ENCODE measurements at regions not wholly inside any gene's neighbourhood (a gene's known extent, or its start where the extent isn't known, plus 50 kb on each side); places are given as distances from the start of the nearest gene placed in this dataset.
"Not testable (repeated sequence)": the region's sequence is repeated elsewhere in the genome, so short reads cannot be mapped to it uniquely, and the experiment has no call there.

DNA sequence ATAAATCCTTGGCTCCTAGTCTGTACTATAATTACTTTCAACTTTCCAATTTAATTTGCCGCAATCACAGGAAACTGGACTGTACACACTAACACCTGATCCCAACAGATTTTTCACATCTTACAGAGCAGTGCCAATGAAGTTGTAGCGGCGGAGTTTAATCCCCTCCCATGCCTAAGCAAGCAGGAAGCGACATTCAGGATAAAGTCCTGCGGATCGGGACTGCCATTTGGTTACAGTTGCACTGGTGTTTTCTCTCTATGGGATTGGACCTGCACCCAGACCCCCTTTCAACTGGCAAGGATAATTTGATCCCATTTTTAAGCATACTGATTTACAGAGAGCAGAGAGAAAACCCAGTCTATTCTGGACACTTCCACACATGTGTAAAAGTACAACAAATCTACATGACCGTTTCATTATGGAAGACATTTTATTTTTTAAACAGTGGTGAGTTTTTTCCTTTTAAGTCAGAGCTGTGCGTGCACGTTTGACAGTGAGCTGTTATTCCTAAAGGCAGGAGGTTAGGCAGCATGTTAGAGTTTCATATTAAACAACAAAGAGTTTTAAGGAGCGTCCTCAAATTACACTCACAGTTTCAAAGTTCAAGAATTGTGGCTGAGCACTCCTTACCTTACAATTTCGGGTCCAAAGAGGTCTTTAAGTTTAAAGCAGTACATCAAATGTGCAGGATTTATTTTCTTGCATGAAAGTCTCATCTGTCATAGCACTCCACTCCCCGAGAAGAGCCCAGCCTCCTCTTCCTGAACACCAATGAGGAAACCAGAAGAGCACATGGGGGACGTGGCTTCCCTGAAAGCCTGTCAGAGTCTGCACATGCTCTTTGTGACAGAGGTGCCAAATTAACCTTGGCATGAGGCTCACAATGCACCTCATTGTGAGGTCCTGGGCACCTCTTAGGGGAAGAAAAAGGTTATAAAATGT, 141.6 kb upstream of the RFC3 start:
- DNase-seq: peak; percentile 28

DNA sequence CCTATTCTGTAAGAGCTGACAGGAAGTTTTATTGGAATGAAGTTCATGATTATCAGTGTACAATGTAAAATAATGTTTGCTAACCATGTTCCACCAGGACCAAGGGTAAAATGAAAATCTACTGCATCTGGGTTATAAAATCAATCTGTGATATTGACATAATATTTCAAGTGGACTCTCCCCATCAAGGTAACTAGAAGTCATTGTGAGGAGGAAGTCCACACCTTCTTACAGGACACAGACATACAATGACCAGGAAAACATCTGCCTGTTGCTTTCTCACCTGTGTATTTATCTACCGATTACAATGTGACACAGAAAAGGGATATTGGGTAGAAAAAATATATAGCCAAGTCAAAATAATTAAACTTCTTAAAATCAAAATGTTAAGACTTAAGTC, 140.7 kb upstream of the RFC3 start:
- DNase-seq: no peak

DNA sequence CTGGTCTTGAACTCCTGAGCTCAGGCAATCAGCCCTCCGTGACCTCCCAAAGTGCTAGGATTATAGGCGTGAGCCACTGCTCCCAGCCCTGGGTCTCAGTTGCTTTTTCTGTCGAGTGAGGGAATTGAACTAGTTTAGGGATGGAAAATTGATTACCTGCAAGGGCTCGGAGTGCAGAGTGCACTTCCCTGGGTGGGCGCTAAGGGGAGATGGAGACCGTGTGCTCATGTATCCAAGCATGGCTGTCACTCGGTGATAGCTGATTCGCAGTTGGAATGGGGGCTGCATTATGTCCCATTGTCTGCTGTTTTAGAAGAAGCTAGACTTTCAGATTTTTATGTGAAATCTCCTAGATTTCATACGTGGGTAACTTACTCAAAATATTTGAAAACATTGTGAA, 139.9 kb upstream of the RFC3 start:
- DNase-seq: no peak

DNA sequence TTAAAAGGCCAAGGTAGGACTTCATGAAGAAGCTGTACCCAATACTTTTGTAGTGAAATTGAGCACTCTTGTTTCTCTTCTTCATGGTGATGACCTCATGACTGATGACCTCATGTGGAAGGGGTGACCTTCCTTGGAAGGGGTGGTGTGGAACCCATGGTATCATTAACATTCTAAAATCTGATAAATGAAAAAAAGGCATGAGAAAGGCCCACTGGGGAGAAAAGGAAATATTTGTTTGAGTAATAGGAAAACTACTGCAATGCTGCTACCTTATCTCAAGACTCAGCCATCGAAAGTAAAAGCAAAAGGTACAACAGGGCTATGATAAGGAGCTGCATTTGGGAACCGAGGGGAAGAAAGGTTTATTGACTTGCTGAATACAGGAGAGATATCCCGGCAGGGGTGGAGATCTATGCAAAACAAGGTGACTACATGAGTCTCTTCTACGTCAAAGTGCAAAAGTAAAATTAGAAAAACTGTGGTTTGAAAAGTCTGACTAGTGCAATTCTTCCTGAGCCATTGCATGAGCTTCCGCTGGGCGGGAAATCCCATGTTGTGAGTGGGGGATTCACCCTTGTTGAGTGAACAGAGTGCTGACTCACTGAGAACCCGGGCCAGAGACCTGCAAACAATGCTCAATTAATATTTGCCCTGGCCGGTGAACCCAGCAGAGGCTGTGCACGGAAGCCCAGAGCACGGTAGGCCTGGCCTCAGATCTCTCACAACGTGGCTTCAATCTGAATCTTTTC, 138.9 kb upstream of the RFC3 start:
- DNase-seq: no peak

DNA sequence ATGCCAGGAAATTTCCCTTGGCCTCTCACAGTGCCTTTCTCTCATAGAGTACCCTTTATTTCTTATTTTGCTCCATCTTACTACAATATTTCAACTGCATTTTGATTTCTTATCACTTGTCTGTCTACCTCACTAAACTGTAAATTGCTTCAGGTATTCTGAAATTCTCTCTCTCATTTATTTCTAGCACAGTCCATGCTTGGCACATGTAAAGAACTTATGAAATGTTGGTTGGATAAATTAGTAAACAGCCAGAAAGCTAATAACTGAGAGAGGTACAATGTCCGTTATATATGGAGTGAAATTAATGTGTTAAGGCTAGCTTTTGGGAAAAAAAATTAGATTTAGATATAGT, 138.3 kb upstream of the RFC3 start:
- DNase-seq: no peak

DNA sequence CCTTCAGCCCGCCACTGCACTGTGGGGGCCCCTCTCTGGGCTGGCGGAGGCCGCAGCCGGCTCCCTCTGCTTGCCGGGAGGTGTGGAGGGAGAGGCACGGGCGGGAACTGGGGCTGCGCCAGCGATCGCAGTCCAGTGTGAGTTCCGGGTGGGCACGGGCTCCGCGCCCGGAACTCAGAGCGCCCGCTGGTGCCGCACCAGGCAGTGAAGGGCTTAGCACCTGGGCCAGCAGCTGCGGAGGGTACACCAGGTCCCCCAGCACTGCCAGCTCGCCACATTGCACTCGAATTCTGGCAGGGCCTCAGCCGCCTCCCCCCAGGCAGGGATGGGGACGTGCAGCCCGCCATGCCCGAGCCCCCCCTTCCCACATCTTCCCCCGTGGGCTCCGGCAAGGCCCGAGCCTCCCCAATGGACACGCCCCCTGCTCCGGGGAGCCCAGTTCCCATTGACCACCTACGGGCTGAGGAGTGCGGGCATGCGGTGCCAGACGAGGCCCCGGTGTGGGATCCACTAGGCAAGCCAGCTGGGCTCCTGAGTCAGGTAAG, 135.9 kb upstream of the RFC3 start:
- DNase-seq: no peak

DNA sequence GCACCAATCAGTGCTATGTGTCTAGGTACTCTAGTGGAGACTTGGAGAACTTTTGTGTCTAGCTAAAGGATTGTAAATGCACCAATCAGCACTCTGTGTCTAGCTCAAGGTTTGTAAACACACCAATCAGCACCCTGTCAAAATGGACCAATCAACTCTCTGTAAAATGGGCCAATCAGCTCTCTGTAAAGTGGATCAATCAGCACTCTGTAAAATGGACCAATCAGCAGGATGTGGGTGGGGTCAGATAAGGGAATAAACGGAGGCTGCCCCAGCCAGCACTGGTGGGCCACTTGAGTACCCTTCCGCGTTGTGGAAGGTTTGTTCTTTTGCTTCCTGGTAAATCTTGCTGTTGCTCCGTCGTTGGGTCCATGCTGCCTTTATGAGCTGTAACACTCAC, 135.3 kb upstream of the RFC3 start:
- not testable (repeated sequence) for DNase-seq

DNA sequence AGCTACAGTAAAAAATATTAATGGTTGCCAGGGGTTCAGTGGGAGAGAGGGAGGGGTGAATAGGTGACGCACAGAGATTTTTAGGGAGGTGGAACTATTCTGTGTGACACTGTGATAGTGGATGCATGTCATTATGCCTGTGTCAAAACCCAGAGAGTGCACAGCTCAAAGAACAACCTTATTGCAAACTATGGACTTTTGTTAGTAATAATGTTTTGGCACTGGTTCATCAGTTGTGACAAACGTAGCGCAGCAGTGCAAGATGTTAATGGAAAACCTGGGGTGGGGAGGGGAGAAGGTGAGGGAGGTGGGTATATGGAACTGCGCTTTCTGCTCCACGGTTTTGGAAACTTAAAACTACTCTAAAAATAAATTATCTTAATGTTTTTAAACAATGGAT, 134.6 kb upstream of the RFC3 start:
- DNase-seq: no peak

DNA sequence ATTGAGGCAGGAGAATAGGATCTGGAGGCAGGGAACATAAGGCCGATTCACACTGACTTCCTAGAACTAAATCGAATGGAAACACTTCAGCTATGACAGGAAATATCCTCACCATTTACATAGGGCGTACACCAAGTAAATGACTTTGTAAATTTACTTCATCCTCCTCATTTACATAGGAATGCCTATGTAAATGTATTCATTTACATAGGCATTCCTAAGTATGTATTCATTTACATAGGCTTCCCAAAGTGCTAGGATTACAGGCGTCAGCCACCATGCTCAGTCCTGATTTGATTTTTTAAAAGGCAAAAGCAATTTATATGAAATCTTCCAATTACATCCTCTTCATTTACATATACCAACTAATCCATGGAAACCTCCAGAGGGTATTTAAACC, 133.1 kb upstream of the RFC3 start:
- no peak for DNase-seq

DNA sequence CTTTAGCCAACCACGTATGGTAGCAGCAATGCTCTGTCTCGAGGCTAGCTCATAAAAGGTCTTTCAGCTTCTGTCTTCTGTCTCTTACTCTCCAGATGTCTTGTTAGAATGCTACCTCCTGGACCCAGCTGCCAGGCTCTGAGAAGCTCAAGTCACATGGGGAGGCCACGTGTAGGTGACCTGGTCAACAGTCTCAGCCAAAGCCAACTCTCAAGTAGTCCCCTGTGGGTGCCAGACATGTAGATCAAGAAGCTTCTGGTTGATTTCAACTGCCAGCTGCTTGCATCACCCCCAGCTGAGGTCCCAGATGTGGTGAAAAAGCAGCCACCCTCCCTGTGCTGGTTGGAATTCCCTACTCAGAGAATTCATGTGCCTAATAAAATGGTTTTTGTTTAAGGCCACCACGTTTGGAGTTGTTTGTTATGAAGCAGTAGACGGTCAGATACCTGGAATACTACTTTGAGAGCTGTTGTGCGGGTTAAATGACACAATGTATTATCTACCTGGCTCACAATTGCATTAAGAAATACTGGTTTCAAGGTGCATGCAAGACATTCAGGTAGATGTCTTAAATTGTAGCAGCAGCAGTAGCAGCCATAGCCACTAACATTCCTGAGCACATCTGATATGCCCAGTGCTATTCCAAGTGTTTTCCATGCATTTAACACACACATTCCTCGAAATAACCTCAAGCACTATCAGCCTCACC, 131.0 kb upstream of the RFC3 start:
- no peak for DNase-seq

DNA sequence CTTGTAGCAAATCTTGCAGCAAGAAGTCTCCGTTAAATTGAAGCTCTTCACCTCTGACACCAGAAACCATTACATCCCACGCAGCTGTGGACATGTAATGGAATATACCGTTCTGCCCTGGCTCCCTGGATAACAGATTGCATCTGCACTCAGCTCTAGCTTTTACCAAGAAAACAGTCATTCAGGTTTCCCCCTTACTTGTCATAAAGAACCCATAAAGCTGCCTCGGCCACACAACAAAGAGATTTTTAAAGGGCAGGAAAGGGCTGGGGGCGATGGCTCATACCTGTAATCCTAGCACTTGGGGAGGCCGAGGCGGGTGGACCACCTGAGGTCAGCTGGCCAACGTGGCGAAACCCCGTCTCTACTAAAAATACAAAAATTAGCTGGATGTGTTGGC, 127.6 kb upstream of the RFC3 start:
- DNase-seq: no peak

DNA sequence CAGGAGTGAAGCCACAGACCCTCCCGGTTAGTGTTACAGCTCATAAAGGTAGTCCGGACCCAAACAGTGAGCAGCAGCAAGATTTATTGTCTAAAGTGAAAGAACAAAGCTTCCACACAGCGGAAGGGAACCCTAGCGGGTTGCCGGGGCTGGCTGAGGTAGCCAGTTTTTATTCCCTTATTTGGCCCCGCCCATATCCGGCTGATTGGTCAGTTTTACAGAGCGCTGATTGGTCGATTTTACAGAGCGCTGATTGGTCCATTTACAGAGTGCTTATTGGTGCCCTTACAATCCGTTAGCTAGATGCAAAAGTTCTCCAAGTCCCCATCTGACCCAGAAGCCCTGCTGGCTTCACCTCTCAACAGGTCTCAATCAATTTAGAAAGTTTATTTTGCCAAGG, 126.0 kb upstream of the RFC3 start:
- DNase-seq: no peak

DNA sequence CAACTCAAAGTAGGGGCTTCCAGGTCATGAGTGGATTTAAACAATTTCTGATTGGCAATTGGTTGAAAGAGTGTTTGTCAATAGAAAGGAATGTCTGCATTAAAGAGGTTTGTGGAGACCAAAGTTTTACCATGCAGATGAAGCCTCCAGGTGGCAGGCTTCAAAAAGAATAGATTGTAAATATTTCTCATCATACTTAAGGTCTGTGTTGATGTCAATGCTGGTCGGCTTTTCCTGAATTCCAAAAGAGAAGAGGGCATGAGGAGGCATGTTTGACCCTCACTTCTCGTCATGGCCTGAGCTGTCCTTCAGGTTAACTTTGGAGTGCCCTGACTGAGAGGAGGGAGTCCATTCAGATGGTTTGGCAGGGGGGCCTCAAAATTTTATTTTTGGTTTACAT, 125.4 kb upstream of the RFC3 start:
- DNase-seq: no peak

DNA sequence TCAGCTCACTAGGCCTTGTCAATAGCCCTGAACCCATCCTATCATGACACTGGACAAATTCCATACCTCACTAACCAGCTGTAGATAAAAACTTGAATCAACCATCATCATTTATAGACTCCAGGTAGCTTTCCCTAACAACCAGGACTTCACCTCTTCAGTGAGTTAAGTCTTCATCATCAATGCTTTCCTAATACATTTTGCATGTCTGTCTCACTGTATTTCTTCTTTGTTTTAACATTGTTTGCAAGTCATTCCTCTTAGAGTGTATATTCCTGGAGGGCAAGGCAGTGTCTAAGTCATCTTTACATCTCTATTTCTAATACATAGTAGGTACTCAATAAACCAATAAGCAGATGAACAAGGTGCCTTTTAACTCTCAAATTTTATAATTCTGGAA, 123.4 kb upstream of the RFC3 start:
- DNase-seq: no peak

DNA sequence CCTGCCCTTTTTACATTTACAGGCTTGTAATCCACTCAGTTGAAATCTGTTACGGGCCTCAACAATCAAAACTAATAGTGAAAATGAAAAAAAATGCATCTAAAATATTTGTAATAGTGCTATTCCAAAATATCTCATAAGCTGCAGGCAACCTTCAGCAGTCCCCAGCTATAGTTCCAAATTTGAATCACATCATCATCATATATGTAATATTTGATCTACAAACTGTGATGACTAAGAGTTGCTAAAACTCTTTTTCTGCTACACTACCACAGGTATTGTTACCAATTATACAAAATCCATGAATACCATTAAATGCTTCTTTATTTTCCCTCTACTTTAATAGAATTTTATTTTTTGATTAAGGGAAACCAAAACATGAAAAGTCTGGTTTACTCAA, 121.4 kb upstream of the RFC3 start:
- no peak for DNase-seq

DNA sequence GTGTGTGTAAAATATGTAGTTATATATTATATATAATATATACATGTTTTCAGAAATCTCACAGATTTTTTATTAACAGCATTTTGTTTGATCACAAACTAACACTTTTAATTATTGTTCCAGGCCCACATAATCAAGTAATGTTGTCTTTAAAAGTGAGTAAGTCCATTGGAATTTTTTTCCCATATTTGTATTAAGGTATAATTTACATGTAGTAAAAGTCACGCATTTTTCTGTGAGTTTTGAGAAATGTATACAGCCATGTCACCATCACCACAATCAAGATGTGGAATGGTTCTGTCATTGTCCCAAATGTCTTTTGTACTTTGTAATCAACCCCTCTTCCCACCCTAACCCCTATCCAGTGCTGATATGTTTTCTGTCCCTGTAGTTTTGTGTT, 120.0 kb upstream of the RFC3 start:
- DNase-seq: no peak

DNA sequence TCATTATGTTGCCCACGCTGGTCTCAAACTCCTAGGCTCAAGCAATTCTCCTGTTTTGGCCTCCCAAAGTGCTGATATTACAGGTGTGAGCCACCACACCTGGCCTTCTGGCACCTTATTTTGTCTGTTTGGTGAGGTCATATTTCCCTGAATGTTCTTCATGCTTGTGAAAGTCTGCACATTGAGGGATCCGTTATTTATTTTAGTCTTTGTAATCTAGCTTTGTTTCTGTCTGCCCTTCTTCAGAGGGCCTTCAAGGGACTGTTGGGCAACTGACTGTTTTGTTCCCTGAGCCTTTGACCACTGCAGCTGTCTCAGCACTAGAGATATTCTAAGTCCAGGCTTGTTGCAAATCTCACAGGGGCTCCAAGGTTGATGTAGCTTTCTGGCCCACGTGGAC, 110.5 kb upstream of the RFC3 start:
- no peak for DNase-seq

DNA sequence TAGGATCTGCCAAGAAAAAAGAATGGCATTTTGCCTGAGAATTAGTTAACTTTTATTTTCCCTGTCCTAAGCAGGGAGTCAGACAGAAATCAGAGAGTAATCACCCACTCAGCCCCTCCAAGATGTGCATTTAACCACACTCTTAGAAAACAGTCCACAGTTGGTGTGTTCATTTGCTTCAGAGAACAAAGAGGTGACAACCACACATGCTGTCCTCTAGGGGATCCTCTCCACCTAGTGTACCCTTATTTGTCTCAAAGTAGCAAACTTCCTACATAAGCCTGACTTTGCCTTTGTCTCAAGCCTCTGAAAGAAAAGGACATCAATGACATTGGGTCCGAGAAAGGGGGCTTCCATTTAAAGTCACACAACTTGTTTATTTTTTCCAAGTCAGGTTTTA, 107.0 kb upstream of the RFC3 start:
- DNase-seq: no peak

DNA sequence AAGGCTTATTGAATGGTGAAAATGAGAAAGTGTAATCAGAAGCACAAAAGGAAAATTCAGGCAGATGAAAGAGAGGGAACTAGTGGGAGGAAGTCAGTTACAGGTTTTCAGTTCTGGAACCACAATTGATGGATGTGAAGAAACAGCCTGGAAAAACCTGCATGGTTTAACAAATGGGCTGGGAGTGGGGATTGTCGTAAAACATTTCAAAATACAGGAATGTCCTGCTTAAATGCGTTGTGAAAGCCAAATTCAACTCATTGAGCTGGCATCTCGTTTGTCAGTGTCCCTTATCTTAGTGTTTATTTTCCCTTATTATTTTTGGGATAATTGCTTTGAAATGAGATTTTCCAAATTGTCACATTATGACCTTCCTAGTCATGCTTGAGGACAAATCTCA, 106.5 kb upstream of the RFC3 start:
- DNase-seq: no peak

DNA sequence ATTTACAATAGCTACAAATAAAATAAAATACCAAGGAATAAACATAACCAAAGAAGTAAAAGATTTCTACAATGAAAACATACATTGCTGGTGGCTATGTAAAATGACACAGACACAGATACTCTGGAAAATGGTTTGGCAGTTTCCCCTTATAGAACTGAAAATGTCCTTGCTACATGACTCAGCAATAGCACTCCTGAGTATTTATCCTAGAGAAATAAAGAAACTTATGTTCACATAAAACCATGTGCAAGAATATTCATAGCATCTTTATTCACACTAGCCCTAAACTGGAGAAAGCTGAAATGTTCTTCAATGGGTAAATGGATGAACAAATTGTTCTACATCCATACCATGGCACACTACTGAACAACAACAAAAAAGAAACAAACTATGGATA, 100.2 kb upstream of the RFC3 start:
- no peak for DNase-seq

DNA sequence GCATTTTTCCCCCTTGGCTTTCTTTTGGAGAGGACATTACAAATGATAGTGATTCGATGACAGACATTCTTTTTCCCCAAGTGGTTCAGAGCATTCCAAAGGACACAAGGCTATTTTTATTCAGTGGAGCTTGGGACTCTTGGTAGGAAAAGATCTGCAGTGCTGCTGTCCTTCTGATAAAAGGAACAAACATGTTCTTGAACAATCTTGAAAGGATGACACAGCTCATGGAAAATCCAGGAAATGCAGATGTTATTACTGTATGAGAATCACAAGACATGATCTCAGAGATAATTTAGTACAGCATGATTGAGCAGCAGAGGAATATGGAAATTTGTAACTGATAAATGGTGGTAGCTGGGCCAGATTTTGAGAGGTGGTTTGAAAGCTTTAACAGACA, 96.2 kb upstream of the RFC3 start:
- DNase-seq: no peak

DNA sequence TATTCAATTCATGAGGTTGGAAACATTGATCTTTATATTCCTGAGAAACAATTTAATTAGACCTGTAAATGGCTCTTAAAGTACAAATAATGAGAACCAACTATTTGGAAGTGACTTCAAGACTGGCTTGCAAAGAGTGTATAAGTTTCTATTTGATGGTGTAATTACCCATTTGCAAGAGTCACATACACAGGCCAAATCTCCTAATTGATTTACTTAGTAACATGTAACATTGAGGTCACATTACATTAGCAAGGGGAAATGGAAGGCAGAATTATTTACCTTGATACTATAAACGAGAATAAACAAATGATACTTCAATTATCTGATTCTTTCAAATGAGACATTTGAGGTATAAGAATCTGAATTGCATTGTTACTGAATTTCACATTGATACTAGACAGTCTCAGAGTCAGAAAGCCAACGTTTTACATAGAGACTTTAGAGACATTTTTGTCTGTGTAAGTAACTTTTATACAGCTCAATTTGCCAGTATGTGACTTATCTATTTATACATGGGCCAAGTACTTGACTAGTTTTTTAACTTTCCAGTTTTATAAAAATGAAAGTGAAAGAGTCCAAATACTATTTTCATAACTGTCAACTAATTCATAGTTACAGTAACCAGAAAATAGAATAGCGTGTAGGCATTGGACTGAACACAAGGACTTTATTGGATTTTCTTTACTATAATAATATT, 95.6 kb upstream of the RFC3 start:
- DNase-seq: no peak

DNA sequence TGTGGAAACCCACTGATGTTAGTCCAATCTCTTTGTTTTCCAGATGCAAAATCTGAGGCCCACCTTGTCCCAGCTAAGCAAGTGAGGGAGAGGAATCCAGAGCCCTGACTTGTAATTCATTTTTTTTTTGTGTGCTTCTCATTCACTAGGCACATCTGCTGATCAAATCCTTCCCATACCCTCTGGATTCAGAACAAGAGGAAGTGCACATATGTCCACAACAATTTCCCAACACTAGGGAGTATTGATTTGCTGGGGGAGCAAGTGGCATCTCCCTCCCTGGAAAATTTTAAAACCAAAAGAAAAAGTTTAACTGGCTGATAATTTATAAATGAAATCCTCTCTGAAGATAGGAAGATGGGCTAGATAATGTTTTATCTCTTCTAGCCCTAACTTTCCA, 94.6 kb upstream of the RFC3 start:
- DNase-seq: no peak

Measured in DMS 273 treated with DMSO at 0.1 percent for 48 hours (cell line).